Hepatocyte (in vitro differentiated cells): ENCODE measurements at regions not wholly inside any gene's neighbourhood (a gene's known extent, or its start where the extent isn't known, plus 50 kb on each side); places are given as distances from the start of the nearest gene placed in this dataset.
"Not testable (repeated sequence)": the region's sequence is repeated elsewhere in the genome, so short reads cannot be mapped to it uniquely, and the experiment has no call there.

Experiments
- EZH2 ChIP-seq: fragments of 200-600 bp; sonication (generic); IDR thresholded peaks from 2 replicates; pipeline ENCODE4 v1.6.1; 2016; ENCODE audit warnings: antibody characterized with exemption, mild to moderate bottlenecking, borderline replicate concordance
- TF ChIP-seq, protein P1 (sequence below): fragments of 200-600 bp; sonication (generic); IDR thresholded peaks from 2 replicates; pipeline ENCODE4 v1.5.1; 2016; ENCODE audit warnings: antibody characterized with exemption, mild to moderate bottlenecking; ENCODE audit not compliant: poor library complexity

GRCh38 chr13:80152142-80152541 lies 188.8 kb downstream of the SPRY2 start:
- TF ChIP-seq, protein P1, sequence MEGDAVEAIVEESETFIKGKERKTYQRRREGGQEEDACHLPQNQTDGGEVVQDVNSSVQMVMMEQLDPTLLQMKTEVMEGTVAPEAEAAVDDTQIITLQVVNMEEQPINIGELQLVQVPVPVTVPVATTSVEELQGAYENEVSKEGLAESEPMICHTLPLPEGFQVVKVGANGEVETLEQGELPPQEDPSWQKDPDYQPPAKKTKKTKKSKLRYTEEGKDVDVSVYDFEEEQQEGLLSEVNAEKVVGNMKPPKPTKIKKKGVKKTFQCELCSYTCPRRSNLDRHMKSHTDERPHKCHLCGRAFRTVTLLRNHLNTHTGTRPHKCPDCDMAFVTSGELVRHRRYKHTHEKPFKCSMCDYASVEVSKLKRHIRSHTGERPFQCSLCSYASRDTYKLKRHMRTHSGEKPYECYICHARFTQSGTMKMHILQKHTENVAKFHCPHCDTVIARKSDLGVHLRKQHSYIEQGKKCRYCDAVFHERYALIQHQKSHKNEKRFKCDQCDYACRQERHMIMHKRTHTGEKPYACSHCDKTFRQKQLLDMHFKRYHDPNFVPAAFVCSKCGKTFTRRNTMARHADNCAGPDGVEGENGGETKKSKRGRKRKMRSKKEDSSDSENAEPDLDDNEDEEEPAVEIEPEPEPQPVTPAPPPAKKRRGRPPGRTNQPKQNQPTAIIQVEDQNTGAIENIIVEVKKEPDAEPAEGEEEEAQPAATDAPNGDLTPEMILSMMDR: not testable (repeated sequence)
- not testable (repeated sequence) for TF ChIP-seq EZH2
